IMR-90 (cell line): ENCODE measurements at regions not wholly inside any gene's neighbourhood (a gene's known extent, or its start where the extent isn't known, plus 50 kb on each side); places are given as distances from the start of the nearest gene placed in this dataset.

Experiments
- ATAC-seq: fragments of 200-7000 bp; cut with Tn5 transposase; 2 replicates; pipeline ENCODE4 v1.9.1; 2020; ENCODE audit warnings: low read depth, mild to moderate bottlenecking, moderate library complexity
- BruUV-seq: library from RNA; stranded (reverse); fragments of 400-500 nt; replicated peaks from 2 replicates; lab custom pipeline; 2021; lab: Mats Ljungman, UMichigan
- CTCF ChIA-PET: fragments of 300-600 bp; formaldehyde crosslinking; extraction: SDS; loops from one replicate; lab custom pipeline; 2021; ENCODE audit warnings: antibody characterized with exemption; lab: Yijun Ruan, JAX
- POLR2A ChIA-PET: fragments of 300-600 bp; sonication (Branson Sonifier 250); formaldehyde crosslinking; loops from one replicate; lab custom pipeline; 2022; ENCODE audit warnings: antibody characterized with exemption; ENCODE audit not compliant: unreplicated experiment; lab: Charles Lee
- DNase-seq: peaks from one replicate; pipeline ENCODE4 v3.0.0; 2013
- H2AFZ ChIP-seq: replicated peaks from 2 replicates; pipeline ENCODE3; 2013; ENCODE audit warnings: low read length, mild to moderate bottlenecking; ENCODE audit not compliant: poor library complexity
- H2AK5ac ChIP-seq: 2 replicates; pipeline ENCODE4 v1.6.1; 2013; ENCODE audit warnings: low read depth, low read length, inconsistent platforms
- H2AK9ac ChIP-seq: replicated peaks from 2 replicates; pipeline ENCODE3; 2013; ENCODE audit warnings: mild to moderate bottlenecking, low read depth, low read length, moderate library complexity; ENCODE audit not compliant: poor library complexity
- H2BK120ac ChIP-seq: 2 replicates; pipeline ENCODE4 v1.6.1; 2013; ENCODE audit warnings: low read depth, low read length, inconsistent platforms
- H2BK15ac ChIP-seq: 3 replicates; pipeline ENCODE4 v1.6.1; 2013; ENCODE audit warnings: low read depth, low read length, inconsistent platforms
- H2BK20ac ChIP-seq: 2 replicates; pipeline ENCODE4 v1.6.1; 2013; ENCODE audit warnings: low read depth, mild to moderate bottlenecking, inconsistent platforms, low read length, moderate library complexity
- H2BK5ac ChIP-seq: 2 replicates; pipeline ENCODE4 v1.6.1; 2013; ENCODE audit warnings: mild to moderate bottlenecking, low read depth, low read length, inconsistent platforms; ENCODE audit not compliant: poor library complexity, severe bottlenecking
- H3K14ac ChIP-seq: replicated peaks from 2 replicates; pipeline ENCODE4 v1.6.1; 2013; ENCODE audit warnings: low read depth, low read length, inconsistent platforms
- H3K18ac ChIP-seq: 2 replicates; pipeline ENCODE4 v1.6.1; 2013; ENCODE audit warnings: low read depth, low read length, control low read depth
- H3K23ac ChIP-seq: 2 replicates; pipeline ENCODE4 v1.6.1; 2013; ENCODE audit warnings: low read depth, low read length, inconsistent platforms
- H3K27ac ChIP-seq: 2 replicates; pipeline ENCODE4 v1.5.1; 2013; ENCODE audit warnings: mild to moderate bottlenecking, control low read depth, low read length; ENCODE audit not compliant: insufficient read depth
- H3K27me3 ChIP-seq: 2 replicates; pipeline ENCODE4 v1.6.1; 2013; ENCODE audit warnings: low read length; ENCODE audit not compliant: control insufficient read depth, insufficient read depth
- H3K36me3 ChIP-seq: 2 replicates; pipeline ENCODE4 v1.6.1; 2013; ENCODE audit warnings: low read length, mixed read lengths; ENCODE audit not compliant: control insufficient read depth, insufficient read depth
- H3K4ac ChIP-seq: 2 replicates; pipeline ENCODE4 v1.6.1; 2013; ENCODE audit warnings: low read depth, low read length, inconsistent platforms
- H3K4me1 ChIP-seq: 2 replicates; pipeline ENCODE4 v1.6.1; 2013; ENCODE audit warnings: low read length, mixed read lengths; ENCODE audit not compliant: control insufficient read depth, insufficient read depth
- H3K4me2 ChIP-seq: 2 replicates; pipeline ENCODE4 v1.6.1; 2013; ENCODE audit warnings: low read depth, mild to moderate bottlenecking, control low read depth, low read length, moderate library complexity
- H3K4me3 ChIP-seq: 2 replicates; pipeline ENCODE4 v1.5.1; 2013; ENCODE audit warnings: low read depth, mild to moderate bottlenecking, control low read depth, low read length, moderate library complexity; ENCODE audit not compliant: insufficient read depth
- H3K56ac ChIP-seq: 2 replicates; pipeline ENCODE4 v1.6.1; 2013; ENCODE audit warnings: low read length, inconsistent platforms; ENCODE audit not compliant: insufficient read depth; ENCODE audit errors: extremely low read depth
- H3K79me1 ChIP-seq, 2 experiments: 2 replicates each; pipeline ENCODE4 v1.6.1; 2013; ENCODE audit warnings: low read length in 2 of 2, inconsistent platforms in 1 of 2, low read depth in 1 of 2
- H3K9ac ChIP-seq: 2 replicates; pipeline ENCODE4 v1.6.1; 2013; ENCODE audit warnings: low read depth, low read length, control low read depth
- H3K9me1 ChIP-seq: 2 replicates; pipeline ENCODE4 v1.6.1; 2013; ENCODE audit warnings: low read length, inconsistent platforms; ENCODE audit not compliant: insufficient read depth
- H3K9me3 ChIP-seq: 2 replicates; pipeline ENCODE4 v1.6.1; 2013; ENCODE audit warnings: low read length; ENCODE audit not compliant: control insufficient read depth, insufficient read depth
- H4K20me1 ChIP-seq: 2 replicates; pipeline ENCODE4 v1.6.1; 2013; ENCODE audit warnings: low read length, inconsistent platforms; ENCODE audit not compliant: insufficient read depth
- H4K5ac ChIP-seq: 2 replicates; pipeline ENCODE4 v1.6.1; 2013; ENCODE audit warnings: mild to moderate bottlenecking, low read depth, low read length, control low read depth
- H4K8ac ChIP-seq, 2 experiments: 2 replicates each; pipeline ENCODE4 v1.6.1; 2013; ENCODE audit warnings: low read depth in 2 of 2, low read length in 2 of 2, control low read depth in 1 of 2, inconsistent platforms in 1 of 2
- H4K91ac ChIP-seq: 2 replicates; pipeline ENCODE4 v1.6.1; 2013; ENCODE audit warnings: low read depth, low read length, inconsistent platforms; ENCODE audit not compliant: insufficient read depth
- CHD1 ChIP-seq: IDR thresholded peaks from 2 replicates; pipeline ENCODE4 v1.6.1; 2012; ENCODE audit warnings: low read depth, low read length, improper control_type of control experiment
- ELK1 ChIP-seq: fragments of 150-350 bp; IDR thresholded peaks from 2 replicates; pipeline ENCODE4 v1.6.1; 2016; ENCODE audit warnings: low read depth, mild to moderate bottlenecking, low read length, moderate library complexity, borderline replicate concordance
- NFE2L2 ChIP-seq: fragments of 150-350 bp; IDR thresholded peaks from 2 replicates; pipeline ENCODE4 v1.6.1; 2016; ENCODE audit warnings: low read depth, mild to moderate bottlenecking, low read length
- POLR2A ChIP-seq: IDR thresholded peaks from 2 replicates; pipeline ENCODE4 v1.6.1; 2012; ENCODE audit warnings: mild to moderate bottlenecking, low read depth, low read length
- WGBS, 2 experiments: methylation state at CpG; one replicate each; pipeline versions ENCODE4 v1.1.5 to v1.1.7; 2013; ENCODE audit warnings: missing lambda C conversion rate in 2 of 2; ENCODE audit not compliant: insufficient read length in 1 of 2; ENCODE audit errors: extremely low coverage in 2 of 2; 5-methylcytosine and 5-hydroxymethylcytosine counted together
- dilution Hi-C: fragments of 300-500 bp; cut with HindIII; formaldehyde crosslinking; loops from one replicate; pipeline ENCODE4 v1.14.3; 2018; ENCODE audit warnings: low sequenced_read_pairs; ENCODE audit not compliant: unreplicated experiment
- in situ Hi-C: fragments of 300-500 bp; cut with MboI; formaldehyde crosslinking; loops from 3 replicates; pipeline ENCODE4 v1.14.3; 2019; ENCODE audit warnings: low sequenced_read_pairs, inconsistent platforms, mixed read lengths
- intact Hi-C: fragments of 100-400 bp; cut with micrococcal nuclease; formaldehyde crosslinking; loops from 2 replicates; pipeline ENCODE4 v1.10.0; 2022

- Histone ChIP-seq H3K27ac (no peak overlapping the region), H3K36me3 (no peaks in the 10 kb centered on the region), H4K5ac (no peak overlapping the region), H2BK20ac (no peak overlapping the region), H3K27me3 (no peaks in the 10 kb centered on the region), H2BK120ac (no peak overlapping the region), H4K91ac (no peak overlapping the region), H3K9ac (no peak overlapping the region), H2BK5ac (no peak overlapping the region), H3K4me1 (no peaks in the 10 kb centered on the region), H3K9me1 (no peaks in the 10 kb centered on the region), H3K9me3 (peaks cover 8% of the 10 kb centered on the region), H3K4ac (no peak overlapping the region), H3K4me2 (no peak overlapping the region), H3K18ac (no peak overlapping the region), H4K8ac (no peak overlapping the region), H3K23ac (no peak overlapping the region), H2AK5ac (no peak overlapping the region), H2AK9ac (no peak overlapping the region), H3K56ac (no peak overlapping the region), H3K4me3 (no peak overlapping the region), H3K14ac (no peak overlapping the region), H2BK15ac (no peak overlapping the region), H3K79me1 (no peaks in the 10 kb centered on the region), H4K20me1 (no peaks in the 10 kb centered on the region), H2AFZ (no peak overlapping the region)
- no peak for TF ChIP-seq POLR2A
- no peak for TF ChIP-seq ELK1
- no peak for TF ChIP-seq CHD1
- TF ChIP-seq NFE2L2: no peak
- BruUV-seq: no TSS peak
- no CpG with 5 or more reads among the region's 4 CpGs for WGBS, 2 experiments
- CTCF ChIA-PET: no interaction called here
- no peak for DNase-seq
- in situ Hi-C loops (no loop called here), intact Hi-C loops (no loop called here), dilution Hi-C loops (no loop called here)
- ATAC-seq: no peak
- POLR2A ChIA-PET: no interaction called here
These were observed 741.0 kb upstream of the KLHL1 start for GRCh38 chr13:70849222-70849621.
